GM21423 (cell line): ENCODE measurements at regions not wholly inside any gene's neighbourhood (a gene's known extent, or its start where the extent isn't known, plus 50 kb on each side); places are given as distances from the start of the nearest gene placed in this dataset.
A peak's percentile ranks its signal among the peaks of the same experiment; 100 is the strongest.
"Not testable (repeated sequence)": the region's sequence is repeated elsewhere in the genome, so short reads cannot be mapped to it uniquely, and the experiment has no call there.

Source experiments
- ATAC-seq: cut with Tn5 transposase; IDR thresholded peaks from one replicate; pipeline ENCODE4 v1.9.1; 2021; ENCODE audit warnings: mild to moderate bottlenecking, moderate library complexity; ENCODE audit not compliant: unreplicated experiment

GRCh38 chr18:43936176-43936575 is 658.9 kb upstream of the SYT4 start:
- no peak for ATAC-seq

GRCh38 chr18:43949291-43949690 is 672.0 kb upstream of the SYT4 start:
- no peak for ATAC-seq

GRCh38 chr18:43950062-43950461 is 672.8 kb upstream of the SYT4 start:
- no peak for ATAC-seq

- no peak for ATAC-seq
Measured at GRCh38 chr18:43952398-43952797, 675.1 kb upstream of the SYT4 start.

GRCh38 chr18:43961722-43962121 is 684.4 kb upstream of the SYT4 start:
- ATAC-seq, result no peak

GRCh38 chr18:43964666-43965065 is 687.4 kb upstream of the SYT4 start:
- no peak for ATAC-seq

- ATAC-seq, result no peak
Measured at GRCh38 chr18:43965691-43966090, 688.4 kb upstream of the SYT4 start.

- no peak for ATAC-seq
Measured at GRCh38 chr18:43970656-43971055, 693.4 kb upstream of the SYT4 start.

- no peak for ATAC-seq
Measured at GRCh38 chr18:43978174-43978573, 700.9 kb upstream of the SYT4 start.

GRCh38 chr18:43982582-43982981 is 698.1 kb upstream of the SETBP1 start:
- ATAC-seq, result no peak

GRCh38 chr18:43987061-43987460 is 693.6 kb upstream of the SETBP1 start:
- ATAC-seq, result not testable (repeated sequence)

GRCh38 chr18:43992741-43993140 is 687.9 kb upstream of the SETBP1 start:
- ATAC-seq, result no peak

GRCh38 chr18:43994381-43994780 is 686.3 kb upstream of the SETBP1 start:
- no peak for ATAC-seq

GRCh38 chr18:44013871-44014270 is 666.8 kb upstream of the SETBP1 start:
- no peak for ATAC-seq

- ATAC-seq, result no peak
Measured at GRCh38 chr18:44025421-44025820, 655.3 kb upstream of the SETBP1 start.

- ATAC-seq, result no peak
Measured at GRCh38 chr18:44028109-44028508, 652.6 kb upstream of the SETBP1 start.

GRCh38 chr18:44031063-44031462 is 649.6 kb upstream of the SETBP1 start:
- no peak for ATAC-seq

- ATAC-seq, result peak; percentile 75
Measured at GRCh38 chr18:44033144-44033701, 647.5 kb upstream of the SETBP1 start.

- no peak for ATAC-seq
Measured at GRCh38 chr18:44035554-44035953, 645.1 kb upstream of the SETBP1 start.

GRCh38 chr18:44036501-44036900 is 644.2 kb upstream of the SETBP1 start:
- no peak for ATAC-seq

GRCh38 chr18:44039216-44039615 is 641.5 kb upstream of the SETBP1 start:
- ATAC-seq, result no peak

GRCh38 chr18:44039826-44040225 is 640.9 kb upstream of the SETBP1 start:
- no peak for ATAC-seq

GRCh38 chr18:44041553-44041952 is 639.1 kb upstream of the SETBP1 start:
- no peak for ATAC-seq
